ENCODE measurements at regions not wholly inside any gene's neighbourhood (a gene's known extent, or its start where the extent isn't known, plus 50 kb on each side); places are given as distances from the start of the nearest gene placed in this dataset.

GRCh38 chr4:4766564-4766963, 92.9 kb upstream of the MSX1 start:
- CTCF ChIA-PET = no interaction called here
- no peak overlapping the region for H3K4me3 ChIP-seq (ENCODE audit: low read depth, low read length)
- POLR2A ChIA-PET = no interaction called here

GRCh38 chr4:4765811-4766210, 93.7 kb upstream of the MSX1 start:
- no peaks in the 10 kb centered on the region; the same call in 1 of the 2 replicates for H3K9me3 ChIP-seq (ENCODE audit: control insufficient read depth, insufficient read depth, low read length)
- POLR2A ChIA-PET = no interaction called here
- TF ChIP-seq CTCF (IDR thresholded peaks at IDR 0.05; ENCODE audit: low read depth, low read length) = no peak
- peaks cover 4% of the 10 kb centered on the region for H3K27me3 ChIP-seq (ENCODE audit: control insufficient read depth, insufficient read depth, low read length)
- no peak for DNase-seq (ENCODE audit: low read depth, low spot score)
- H3K4me3 ChIP-seq (ENCODE audit: low read depth, low read length) = no peak overlapping the region
- H3K27ac ChIP-seq (ENCODE audit: low read depth, low read length) = no peak overlapping the region
- CTCF ChIA-PET = interaction anchor here (0.6 kb wide), 1 partner anchor 46 kb away, joined by 3 read pairs; no protein-coding TSS in a partner anchor

More at GRCh38 chr4:4766564-4766963, 92.9 kb upstream of the MSX1 start:
- DNase-seq (ENCODE audit: low read depth, low spot score) = no peak
- no peak overlapping the region for H3K27ac ChIP-seq (ENCODE audit: low read depth, low read length)
- H3K9me3 ChIP-seq (ENCODE audit: control insufficient read depth, insufficient read depth, low read length) = no peaks in the 10 kb centered on the region; the same call in 1 of the 2 replicates
- TF ChIP-seq CTCF (IDR thresholded peaks at IDR 0.05; ENCODE audit: low read depth, low read length) = no peak
- peaks cover 4% of the 10 kb centered on the region for H3K27me3 ChIP-seq (ENCODE audit: control insufficient read depth, insufficient read depth, low read length)

GRCh38 chr4:4764558-4764905, 94.9 kb upstream of the MSX1 start:
- peaks cover 4% of the 10 kb centered on the region for H3K27me3 ChIP-seq (ENCODE audit: control insufficient read depth, insufficient read depth, low read length)
- ChIA-PET POLR2A (no interaction called here), CTCF (no interaction called here)
- no peak for TF ChIP-seq CTCF (IDR thresholded peaks at IDR 0.05; ENCODE audit: low read depth, low read length)
- no peak overlapping the region for H3K4me3 ChIP-seq (ENCODE audit: low read depth, low read length)
- H3K27ac ChIP-seq (ENCODE audit: low read depth, low read length) = no peak overlapping the region
- no peak for DNase-seq (ENCODE audit: low read depth, low spot score)
- no peaks in the 10 kb centered on the region; the same call in 1 of the 2 replicates for H3K9me3 ChIP-seq (ENCODE audit: control insufficient read depth, insufficient read depth, low read length)

GRCh38 chr4:4763822-4764557, 95.5 kb upstream of the MSX1 start:
- ChIA-PET CTCF (no interaction called here), POLR2A (interaction anchor here (0.7 kb wide), 1 partner anchor 13 kb away, joined by 8 read pairs; no protein-coding TSS in a partner anchor)
- DNase-seq (ENCODE audit: low read depth, low spot score) = no peak

More at GRCh38 chr4:4763822-4764557, 95.5 kb upstream of the MSX1 start:
- peaks cover 3% of the 10 kb centered on the region for H3K27me3 ChIP-seq (ENCODE audit: control insufficient read depth, insufficient read depth, low read length)
- no peaks in the 10 kb centered on the region; the same call in 1 of the 2 replicates for H3K9me3 ChIP-seq (ENCODE audit: control insufficient read depth, insufficient read depth, low read length)
- TF ChIP-seq CTCF (IDR thresholded peaks at IDR 0.05; ENCODE audit: low read depth, low read length) = no peak
- no peak overlapping the region for H3K4me3 ChIP-seq (ENCODE audit: low read depth, low read length)
- H3K27ac ChIP-seq (ENCODE audit: low read depth, low read length) = no peak overlapping the region

Data from AG04450 (cell line).